SKM-1 (cell line): ENCODE measurements at regions not wholly inside any gene's neighbourhood (a gene's known extent, or its start where the extent isn't known, plus 50 kb on each side); places are given as distances from the start of the nearest gene placed in this dataset.

Experiments used
- DNase-seq: peaks from one replicate; lab custom pipeline; 2025; ENCODE audit not compliant: unreplicated experiment; lab: John Stamatoyannopoulos, UW

- peak; percentile 40 for DNase-seq
Measured at GRCh38 chr21:18460979-18461378, 57.4 kb upstream of the TMPRSS15 start.

GRCh38 chr21:18461743-18462142, 58.2 kb upstream of the TMPRSS15 start:
- DNase-seq, result no peak

- no peak for DNase-seq
Measured at GRCh38 chr21:18467715-18468114, 64.1 kb upstream of the TMPRSS15 start.

GRCh38 chr21:18468790-18469189, 65.2 kb upstream of the TMPRSS15 start:
- no peak for DNase-seq

- DNase-seq, result no peak
Measured at GRCh38 chr21:18476639-18477038, 73.1 kb upstream of the TMPRSS15 start.

GRCh38 chr21:18477043-18477442, 73.5 kb upstream of the TMPRSS15 start:
- DNase-seq, result no peak

GRCh38 chr21:18478513-18478912, 74.9 kb upstream of the TMPRSS15 start:
- DNase-seq, result no peak

- DNase-seq, result no peak
Measured at GRCh38 chr21:18488252-18488651, 84.7 kb upstream of the TMPRSS15 start.

- DNase-seq, result no peak
Measured at GRCh38 chr21:18493422-18493821, 89.8 kb upstream of the TMPRSS15 start.

GRCh38 chr21:18495523-18495922, 91.9 kb upstream of the TMPRSS15 start:
- no peak for DNase-seq

GRCh38 chr21:18498431-18498830, 94.8 kb upstream of the TMPRSS15 start:
- DNase-seq, result no peak

GRCh38 chr21:18499761-18500376, 96.3 kb upstream of the TMPRSS15 start:
- peak; percentile 16 for DNase-seq

- DNase-seq, result no peak
Measured at GRCh38 chr21:18518054-18518481, 114.5 kb upstream of the TMPRSS15 start.

- DNase-seq, result no peak
Measured at GRCh38 chr21:18521204-18521603, 117.6 kb upstream of the TMPRSS15 start.

- DNase-seq, result no peak
Measured at GRCh38 chr21:18522181-18522972, 118.8 kb upstream of the TMPRSS15 start.

GRCh38 chr21:18524097-18524880, 120.7 kb upstream of the TMPRSS15 start:
- DNase-seq, result no peak

GRCh38 chr21:18529254-18529653, 125.7 kb upstream of the TMPRSS15 start:
- no peak for DNase-seq

GRCh38 chr21:18542081-18542480, 138.5 kb upstream of the TMPRSS15 start:
- no peak for DNase-seq

GRCh38 chr21:18545908-18546307, 142.3 kb upstream of the TMPRSS15 start:
- no peak for DNase-seq

- DNase-seq, result no peak
Measured at GRCh38 chr21:18547347-18547746, 143.8 kb upstream of the TMPRSS15 start.

- DNase-seq, result no peak
Measured at GRCh38 chr21:18548249-18548648, 144.7 kb upstream of the TMPRSS15 start.
